ENCODE measurements at regions not wholly inside any gene's neighbourhood (a gene's known extent, or its start where the extent isn't known, plus 50 kb on each side); places are given as distances from the start of the nearest gene placed in this dataset.
"Not testable (repeated sequence)": the region's sequence is repeated elsewhere in the genome, so short reads cannot be mapped to it uniquely, and the experiment has no call there.

DNA sequence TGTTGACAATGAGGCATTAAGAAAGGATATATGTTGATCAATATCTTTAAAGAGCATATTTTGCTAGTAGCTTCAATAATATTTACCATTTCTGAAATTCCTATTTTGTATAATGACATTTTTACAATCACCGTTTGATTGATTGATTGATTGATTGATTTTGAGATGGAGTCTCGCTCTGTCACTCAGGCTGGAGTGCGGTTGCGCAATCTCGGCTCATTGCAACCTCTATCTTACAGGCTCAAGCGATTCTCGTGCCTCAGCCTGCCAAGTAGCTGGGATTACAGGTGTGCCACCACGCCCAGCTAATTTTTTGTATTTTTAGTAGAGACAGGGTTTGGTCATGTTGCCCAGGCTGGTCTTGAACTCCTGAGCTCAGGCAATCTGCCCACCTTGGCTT is 150.9 kb upstream of the TEX13D start:
- H3K27me3 ChIP-seq (ENCODE audit: control insufficient read depth, insufficient read depth, low read length); H3K4me3 ChIP-seq (ENCODE audit: low read depth, low read length); DNase-seq (ENCODE audit: low read depth); POLR2A ChIA-PET; CTCF ChIA-PET; H3K36me3 ChIP-seq (ENCODE audit: control insufficient read depth, insufficient read depth, low read length): not testable (repeated sequence)

DNA sequence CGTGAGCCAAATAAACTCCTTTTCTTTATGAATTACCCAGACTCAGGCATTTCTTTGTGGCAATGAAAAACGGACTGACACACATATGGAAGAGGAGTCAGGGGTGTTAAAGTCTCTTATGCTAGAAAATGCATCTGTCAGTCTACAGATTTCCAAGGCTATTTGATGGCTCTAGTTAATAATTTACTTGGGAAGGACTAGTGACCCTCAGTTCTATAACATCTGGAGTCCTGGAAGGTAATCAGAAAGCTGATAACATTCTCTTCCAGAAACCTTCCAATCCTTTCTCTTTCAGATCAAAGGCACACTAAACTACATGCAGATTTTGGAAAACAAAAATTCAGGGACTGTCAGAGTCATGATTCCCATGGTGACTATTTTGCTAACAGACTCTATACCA is 142.0 kb upstream of the TEX13D start:
- Histone ChIP-seq H3K27me3 (ENCODE audit: control insufficient read depth, insufficient read depth, low read length) (no peaks in the 10 kb centered on the region), H3K4me3 (ENCODE audit: low read depth, low read length) (no peak overlapping the region), H3K36me3 (ENCODE audit: control insufficient read depth, insufficient read depth, low read length) (no peaks in the 10 kb centered on the region)
- ChIA-PET CTCF (no interaction called here), POLR2A (no interaction called here)
- TF ChIP-seq, protein P1, sequence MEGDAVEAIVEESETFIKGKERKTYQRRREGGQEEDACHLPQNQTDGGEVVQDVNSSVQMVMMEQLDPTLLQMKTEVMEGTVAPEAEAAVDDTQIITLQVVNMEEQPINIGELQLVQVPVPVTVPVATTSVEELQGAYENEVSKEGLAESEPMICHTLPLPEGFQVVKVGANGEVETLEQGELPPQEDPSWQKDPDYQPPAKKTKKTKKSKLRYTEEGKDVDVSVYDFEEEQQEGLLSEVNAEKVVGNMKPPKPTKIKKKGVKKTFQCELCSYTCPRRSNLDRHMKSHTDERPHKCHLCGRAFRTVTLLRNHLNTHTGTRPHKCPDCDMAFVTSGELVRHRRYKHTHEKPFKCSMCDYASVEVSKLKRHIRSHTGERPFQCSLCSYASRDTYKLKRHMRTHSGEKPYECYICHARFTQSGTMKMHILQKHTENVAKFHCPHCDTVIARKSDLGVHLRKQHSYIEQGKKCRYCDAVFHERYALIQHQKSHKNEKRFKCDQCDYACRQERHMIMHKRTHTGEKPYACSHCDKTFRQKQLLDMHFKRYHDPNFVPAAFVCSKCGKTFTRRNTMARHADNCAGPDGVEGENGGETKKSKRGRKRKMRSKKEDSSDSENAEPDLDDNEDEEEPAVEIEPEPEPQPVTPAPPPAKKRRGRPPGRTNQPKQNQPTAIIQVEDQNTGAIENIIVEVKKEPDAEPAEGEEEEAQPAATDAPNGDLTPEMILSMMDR (IDR thresholded peaks at IDR 0.05; ENCODE audit: insufficient read depth, low read depth, low read length) = no peak
- DNase-seq (ENCODE audit: low read depth) = no peak

DNA sequence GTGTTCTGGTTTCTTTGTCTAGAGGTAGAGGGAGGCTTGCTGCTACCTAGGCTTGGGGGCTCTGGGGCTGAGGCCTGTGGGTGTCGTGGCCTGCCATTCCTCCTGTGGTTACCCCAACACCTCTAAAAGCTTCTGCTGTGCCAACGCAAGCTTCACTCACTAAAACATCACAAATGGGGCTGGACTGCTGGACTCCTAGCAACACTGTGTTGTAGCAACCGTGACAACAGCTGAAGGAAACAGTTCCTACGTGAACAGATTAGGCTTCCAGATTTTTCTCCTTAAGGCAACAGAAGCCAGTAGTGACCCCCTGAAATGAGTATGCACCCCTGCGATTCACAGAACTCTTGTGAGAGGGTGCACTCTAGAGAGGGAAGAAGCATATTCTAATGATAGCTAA is 138.3 kb upstream of the TEX13D start:
- TF ChIP-seq, protein P1 (IDR thresholded peaks at IDR 0.05; ENCODE audit: insufficient read depth, low read depth, low read length) = no peak
- CTCF ChIA-PET = no interaction called here
- no peak overlapping the region for H3K4me3 ChIP-seq (ENCODE audit: low read depth, low read length)
- no peak for DNase-seq (ENCODE audit: low read depth)
- POLR2A ChIA-PET = no interaction called here
- H3K27me3 ChIP-seq (ENCODE audit: control insufficient read depth, insufficient read depth, low read length) = no peaks in the 10 kb centered on the region
- no peaks in the 10 kb centered on the region for H3K36me3 ChIP-seq (ENCODE audit: control insufficient read depth, insufficient read depth, low read length)

DNA sequence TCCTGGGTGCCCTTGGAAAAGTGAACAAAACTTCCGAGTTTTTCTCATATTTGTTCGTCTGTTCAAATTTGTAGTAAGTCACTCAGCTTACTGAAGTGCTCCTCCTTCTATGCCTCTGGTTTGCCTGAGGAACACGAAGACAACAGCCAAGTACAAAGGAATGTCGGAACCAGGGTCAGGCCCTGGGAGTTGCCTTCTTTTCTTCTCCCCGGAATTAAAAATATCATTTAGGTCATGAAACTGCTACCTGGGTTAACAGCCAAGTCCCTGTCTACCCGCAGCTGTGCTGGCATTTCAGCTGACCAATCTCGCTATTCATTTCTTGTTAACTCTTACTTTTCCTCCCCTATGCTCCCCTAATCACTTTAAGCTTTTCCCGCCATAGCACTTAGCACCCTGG is 137.6 kb upstream of the TEX13D start:
- ChIA-PET CTCF (no interaction called here), POLR2A (no interaction called here)
- Histone ChIP-seq H3K4me3 (ENCODE audit: low read depth, low read length) (no peak overlapping the region), H3K27me3 (ENCODE audit: control insufficient read depth, insufficient read depth, low read length) (no peaks in the 10 kb centered on the region), H3K36me3 (ENCODE audit: control insufficient read depth, insufficient read depth, low read length) (no peaks in the 10 kb centered on the region)
- TF ChIP-seq, protein P1 (IDR thresholded peaks at IDR 0.05; ENCODE audit: insufficient read depth, low read depth, low read length) = no peak
- DNase-seq (ENCODE audit: low read depth) = no peak

DNA sequence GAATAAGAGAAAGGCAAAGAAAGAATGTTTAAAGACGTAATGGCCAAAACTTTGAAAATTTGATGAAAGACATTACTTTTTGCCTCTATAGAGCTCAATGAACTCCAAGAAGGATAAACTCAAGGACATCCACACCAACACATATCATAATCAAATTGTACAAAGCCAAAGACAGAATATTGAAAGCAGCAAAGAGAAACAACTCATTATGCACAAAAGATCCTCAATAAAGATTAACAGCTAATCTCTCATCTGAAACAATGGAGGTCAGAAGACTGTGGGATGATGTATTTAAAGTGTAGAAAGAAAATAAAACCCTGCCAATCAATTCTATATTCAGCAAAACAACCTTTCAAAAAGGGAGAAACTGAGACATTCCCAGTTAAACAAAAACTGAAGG is 129.1 kb upstream of the TEX13D start:
- TF ChIP-seq, protein P1 (IDR thresholded peaks at IDR 0.05; ENCODE audit: insufficient read depth, low read depth, low read length) = no peak
- DNase-seq (ENCODE audit: low read depth) = no peak
- Histone ChIP-seq H3K27me3 (ENCODE audit: control insufficient read depth, insufficient read depth, low read length) (no peaks in the 10 kb centered on the region), H3K36me3 (ENCODE audit: control insufficient read depth, insufficient read depth, low read length) (no peaks in the 10 kb centered on the region), H3K4me3 (ENCODE audit: low read depth, low read length) (no peak overlapping the region)
- CTCF ChIA-PET = no interaction called here
- POLR2A ChIA-PET = no interaction called here

DNA sequence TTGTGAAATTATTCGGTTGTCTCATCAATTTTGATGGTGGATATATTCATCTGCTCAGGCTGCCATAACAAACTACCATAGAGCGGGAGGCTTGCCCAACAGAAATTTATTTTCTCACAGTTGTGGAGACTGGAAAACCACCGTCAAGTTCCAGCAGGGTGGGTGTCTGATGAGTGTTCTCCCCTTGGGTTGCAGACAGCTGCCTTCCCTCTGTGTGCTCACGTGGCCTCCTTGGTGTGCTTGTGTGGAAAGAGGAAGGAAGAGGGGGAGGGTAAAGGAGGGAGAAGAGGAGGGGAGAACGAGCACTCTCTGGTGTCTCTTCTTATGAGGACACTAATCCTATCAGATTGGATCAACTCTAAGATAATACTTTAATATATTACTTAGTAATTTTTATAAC is 123.8 kb upstream of the TEX13D start:
- no peaks in the 10 kb centered on the region for H3K36me3 ChIP-seq (ENCODE audit: control insufficient read depth, insufficient read depth, low read length)
- no peak for DNase-seq (ENCODE audit: low read depth)
- POLR2A ChIA-PET = no interaction called here

More for the DNA sequence above, 123.8 kb upstream of the TEX13D start:
- Histone ChIP-seq H3K4me3 (ENCODE audit: low read depth, low read length) (no peak overlapping the region), H3K27me3 (ENCODE audit: control insufficient read depth, insufficient read depth, low read length) (no peaks in the 10 kb centered on the region)
- TF ChIP-seq, protein P1 (IDR thresholded peaks at IDR 0.05; ENCODE audit: insufficient read depth, low read depth, low read length) = no peak
- CTCF ChIA-PET = no interaction called here
